K562 (cell line): ENCODE measurements at regions not wholly inside any gene's neighbourhood (a gene's known extent, or its start where the extent isn't known, plus 50 kb on each side); places are given as distances from the start of the nearest gene placed in this dataset.

Experiments
- ATAC-seq: fragments of 200-7000 bp; cut with Tn5 transposase; 3 replicates; pipeline ENCODE4 v1.9.1; 2020; ENCODE audit warnings: moderate library complexity
- BruUV-seq: library from RNA; stranded (reverse); fragments of 400-500 nt; replicated peaks from 2 replicates; lab custom pipeline; 2021; lab: Mats Ljungman, UMichigan
- CTCF ChIA-PET: fragments of 300-600 bp; formaldehyde crosslinking; extraction: SDS; loops from one replicate; lab custom pipeline; 2021; ENCODE audit warnings: low intra/inter-chr PET ratio; lab: Yijun Ruan, JAX
- POLR2A ChIA-PET: fragments of 300-600, 350-650 bp; sonication (Branson Sonifier 250); formaldehyde crosslinking; extraction: SDS; loops from one replicate; lab custom pipeline; 2021; ENCODE audit warnings: antibody characterized with exemption, inconsistent platforms; lab: Yijun Ruan, JAX
- DNase-seq, 4 experiments: peaks; one replicate each; pipeline versions ENCODE4 v3.0.0 to v3.0.0-alpha.2; 2011 to 2018; ENCODE audit warnings: low spot score in 3 of 4, mixed read lengths in 3 of 4; ENCODE audit errors: extremely low read depth in 1 of 4
- FAIRE-seq: peaks from 2 replicates; lab custom pipeline; 2011; peaks lifted over from hg19 to GRCh38; lab: Jason Lieb, UNC
- H2AFZ ChIP-seq: 2 replicates; pipeline ENCODE4 v1.6.0; 2011; ENCODE audit warnings: low read depth, low read length, control low read depth, inconsistent platforms
- H3K27ac ChIP-seq: fragments of 200-600 bp; 3 replicates; pipeline ENCODE4 v1.8.0; 2011; ENCODE audit warnings: low read depth, mild to moderate bottlenecking, control low read depth, inconsistent platforms, low read length, moderate library complexity, mixed read lengths; ENCODE audit errors: extremely low read depth
- H3K27me3 ChIP-seq, 2 experiments: fragments of 300-600 bp in 1 of 2; 2 replicates in 1 of 2; 3 replicates in 1 of 2; pipeline versions ENCODE4 v1.6.0 to v1.8.0; 2011; ENCODE audit warnings: inconsistent platforms in 2 of 2, low read length in 2 of 2, mild to moderate bottlenecking in 1 of 2, mixed read lengths in 1 of 2, moderate library complexity in 1 of 2; ENCODE audit not compliant: control insufficient read depth in 2 of 2, insufficient read depth in 2 of 2
- H3K36me3 ChIP-seq: fragments of 300-600 bp; 3 replicates; pipeline ENCODE4 v1.8.0; 2011; ENCODE audit warnings: mild to moderate bottlenecking, low read length, inconsistent platforms; ENCODE audit not compliant: control insufficient read depth, insufficient read depth
- H3K4me1 ChIP-seq, 2 experiments: fragments of 200-600 bp in 1 of 2; replicated peaks in 1 of 2; 2 replicates in 1 of 2; 3 replicates in 1 of 2; pipeline versions ENCODE4 v1.5.1 to v1.8.0; 2011; ENCODE audit warnings: inconsistent platforms in 2 of 2, low read length in 2 of 2, mild to moderate bottlenecking in 1 of 2, mixed read lengths in 1 of 2, moderate library complexity in 1 of 2; ENCODE audit not compliant: control insufficient read depth in 2 of 2, insufficient read depth in 2 of 2
- H3K4me2 ChIP-seq: 2 replicates; pipeline ENCODE4 v1.6.1; 2011; ENCODE audit warnings: low read length, control low read depth, inconsistent platforms, mixed read lengths; ENCODE audit not compliant: insufficient read depth
- H3K4me3 ChIP-seq: fragments of 200-600 bp; sonication (generic), shearing (Covaris generic); 2 replicates; pipeline ENCODE4 v1.5.1; 2016; ENCODE audit warnings: control low read depth, inconsistent platforms
- H3K79me2 ChIP-seq: fragments of 200-600 bp; 3 replicates; pipeline ENCODE4 v1.8.0; 2011; ENCODE audit warnings: low read length, inconsistent platforms; ENCODE audit not compliant: control insufficient read depth, insufficient read depth
- H3K9ac ChIP-seq, 2 experiments: 2 replicates each; pipeline versions ENCODE4 v1.6.0 to v1.6.1; 2011; ENCODE audit warnings: low read depth in 2 of 2, low read length in 2 of 2, control low read depth in 1 of 2, inconsistent platforms in 1 of 2, mild to moderate bottlenecking in 1 of 2, mixed read lengths in 1 of 2; ENCODE audit not compliant: insufficient read depth in 1 of 2
- H3K9me1 ChIP-seq: one replicate; pipeline ENCODE4 v1.6.0; 2011; ENCODE audit warnings: inconsistent platforms, mild to moderate bottlenecking, low read length, moderate library complexity; ENCODE audit not compliant: control insufficient read depth, insufficient read depth
- H3K9me3 ChIP-seq: replicated peaks from 2 replicates; pipeline ENCODE4 v1.5.1; 2011; ENCODE audit warnings: low read depth, low read length, inconsistent platforms; ENCODE audit not compliant: control insufficient read depth, insufficient read depth
- H4K20me1 ChIP-seq: replicated peaks from 2 replicates; pipeline ENCODE4 v1.6.1; 2011; ENCODE audit warnings: low read length, inconsistent platforms, mixed read lengths; ENCODE audit not compliant: control insufficient read depth, insufficient read depth
- CHD4 ChIP-seq: fragments of 200-600 bp; sonication (generic); IDR thresholded peaks from 3 replicates; pipeline ENCODE4 v1.6.1; 2012; ENCODE audit warnings: low read depth, mild to moderate bottlenecking, mixed read lengths, low read length, inconsistent platforms; ENCODE audit not compliant: insufficient read depth, insufficient replicate concordance, poor library complexity, severe bottlenecking
- CREM ChIP-seq: IDR thresholded peaks from 2 replicates; pipeline ENCODE4 v1.6.1; 2014; ENCODE audit warnings: antibody characterized with exemption, low read depth
- EZH2 ChIP-seq: IDR thresholded peaks from 2 replicates; pipeline ENCODE4 v1.6.1; 2012; ENCODE audit warnings: low read depth, mild to moderate bottlenecking, inconsistent platforms, low read length, borderline replicate concordance
- HNRNPL ChIP-seq: fragments of 200-400 bp; formaldehyde crosslinking; IDR thresholded peaks from 2 replicates; pipeline ENCODE4 v1.6.1; 2017; ENCODE audit warnings: low read depth, mild to moderate bottlenecking, low read length
- LEF1 ChIP-seq: fragments of 450-650 bp; IDR thresholded peaks from 2 replicates; pipeline ENCODE4 v1.6.1; 2016; ENCODE audit warnings: mild to moderate bottlenecking
- ZBTB43 ChIP-seq: sonication (generic); formaldehyde crosslinking; IDR thresholded peaks from 2 replicates; pipeline ENCODE4 v1.8.0; 2023; ENCODE audit warnings: mild to moderate bottlenecking, missing genetic modification reagents
- WGBS: fragments of 100-300 bp; shearing (Covaris generic); methylation state at CpG from one replicate; pipeline ENCODE4 v1.1.6; 2016; ENCODE audit warnings: low coverage, mixed read lengths; ENCODE audit not compliant: insufficient coverage; ENCODE audit errors: missing lambda C conversion rate; 5-methylcytosine and 5-hydroxymethylcytosine counted together
- in situ Hi-C: fragments of 300-500 bp; cut with MboI; formaldehyde crosslinking; loops from 4 replicates; pipeline ENCODE4 v1.15.0; 2018; ENCODE audit warnings: inconsistent platforms, mixed read lengths
- intact Hi-C: fragments of 100-400 bp; cut with micrococcal nuclease; formaldehyde crosslinking; loops from 2 replicates; pipeline ENCODE4 v1.14.2; 2022
- TF ChIP-seq, protein P1 (sequence below): fragments of 450-650 bp; formaldehyde crosslinking; IDR thresholded peaks from 2 replicates; pipeline ENCODE4 v1.4.0; 2022; ENCODE audit warnings: mild to moderate bottlenecking, moderate library complexity
- TF ChIP-seq, protein P2 (sequence below): fragments of 450-650 bp; IDR thresholded peaks from 2 replicates; pipeline ENCODE4 v1.6.1; 2014; ENCODE audit warnings: low read depth, mild to moderate bottlenecking, moderate library complexity, borderline replicate concordance

GRCh38 chr15:95288626-95289025 lies 1041.9 kb upstream of the NR2F2 start:
- Histone ChIP-seq H2AFZ (no peak overlapping the region), H3K36me3 (no peaks in the 10 kb centered on the region), H3K4me1 (no peaks in the 10 kb centered on the region), H3K9me3 (no peaks in the 10 kb centered on the region), H3K27ac (no peak overlapping the region), H3K79me2 (no peaks in the 10 kb centered on the region), H3K27me3 (peaks cover 2 to 7% of the 10 kb centered on the region in 2 experiments; a peak in 1 of 5 replicates), H3K9me1 (no peaks in the 10 kb centered on the region), H3K9ac (no peak overlapping the region), H3K4me3 (no peak overlapping the region), H3K4me2 (no peak overlapping the region), H4K20me1 (no peaks in the 10 kb centered on the region)
- CTCF ChIA-PET, result no interaction called here
- intact Hi-C loops (loop anchor here (10.0 kb wide), 1 partner anchor 1046 kb away; the partner anchor contains the start of gene NR2F2), in situ Hi-C loops (no loop called here)
- FAIRE-seq, result no peak
- WGBS, result 8% methylated on average over 1 of the region's 1 CpG
- TF ChIP-seq EZH2 (no peak), CREM (no peak), LEF1 (no peak), HNRNPL (no peak), ZBTB43 (no peak), CHD4 (no peak)
- TF ChIP-seq, protein P1, sequence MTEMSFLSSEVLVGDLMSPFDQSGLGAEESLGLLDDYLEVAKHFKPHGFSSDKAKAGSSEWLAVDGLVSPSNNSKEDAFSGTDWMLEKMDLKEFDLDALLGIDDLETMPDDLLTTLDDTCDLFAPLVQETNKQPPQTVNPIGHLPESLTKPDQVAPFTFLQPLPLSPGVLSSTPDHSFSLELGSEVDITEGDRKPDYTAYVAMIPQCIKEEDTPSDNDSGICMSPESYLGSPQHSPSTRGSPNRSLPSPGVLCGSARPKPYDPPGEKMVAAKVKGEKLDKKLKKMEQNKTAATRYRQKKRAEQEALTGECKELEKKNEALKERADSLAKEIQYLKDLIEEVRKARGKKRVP (CRISPR knock-in tag), result no peak
- TF ChIP-seq, protein P2, sequence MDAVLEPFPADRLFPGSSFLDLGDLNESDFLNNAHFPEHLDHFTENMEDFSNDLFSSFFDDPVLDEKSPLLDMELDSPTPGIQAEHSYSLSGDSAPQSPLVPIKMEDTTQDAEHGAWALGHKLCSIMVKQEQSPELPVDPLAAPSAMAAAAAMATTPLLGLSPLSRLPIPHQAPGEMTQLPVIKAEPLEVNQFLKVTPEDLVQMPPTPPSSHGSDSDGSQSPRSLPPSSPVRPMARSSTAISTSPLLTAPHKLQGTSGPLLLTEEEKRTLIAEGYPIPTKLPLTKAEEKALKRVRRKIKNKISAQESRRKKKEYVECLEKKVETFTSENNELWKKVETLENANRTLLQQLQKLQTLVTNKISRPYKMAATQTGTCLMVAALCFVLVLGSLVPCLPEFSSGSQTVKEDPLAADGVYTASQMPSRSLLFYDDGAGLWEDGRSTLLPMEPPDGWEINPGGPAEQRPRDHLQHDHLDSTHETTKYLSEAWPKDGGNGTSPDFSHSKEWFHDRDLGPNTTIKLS, result no peak
- POLR2A ChIA-PET, result interaction anchor here (0.6 to 1.2 kb wide), 4 partner anchors 8 to 639 kb away, joined by 3 read pairs; no protein-coding TSS in a partner anchor
- DNase-seq, result no peak
- no peak for ATAC-seq
- no TSS peak for BruUV-seq
